Keratinocyte (primary cell): ENCODE measurements at regions not wholly inside any gene's neighbourhood (a gene's known extent, or its start where the extent isn't known, plus 50 kb on each side); places are given as distances from the start of the nearest gene placed in this dataset.
A peak's percentile ranks its signal among the peaks of the same experiment; 100 is the strongest.

Experiments
- CTCF ChIP-seq, 3 experiments: IDR thresholded peaks in 1 of 3; conservative IDR thresholded peaks in 1 of 3; optimal IDR thresholded peaks in 1 of 3; 2 replicates in 2 of 3; 3 replicates in 1 of 3; pipeline versions ENCODE3 to v1.5.1; 2011; ENCODE audit warnings: low read length in 3 of 3, mild to moderate bottlenecking in 3 of 3, moderate library complexity in 2 of 3, control low read depth in 1 of 3, inconsistent platforms in 1 of 3; ENCODE audit not compliant: insufficient read depth in 2 of 3; ENCODE audit errors: extremely low read depth in 1 of 3
- EZH2 ChIP-seq: IDR thresholded peaks from one replicate; pipeline ENCODE4 v1.6.1; 2012; ENCODE audit warnings: inconsistent platforms, mild to moderate bottlenecking, low read length, moderate library complexity

- TF ChIP-seq EZH2, result no peak
- TF ChIP-seq CTCF (optimal IDR thresholded peaks at IDR 0.05 in 1 of 3, IDR thresholded peaks at IDR 0.05 in 1 of 3, conservative IDR thresholded peaks at IDR 0.05 in 1 of 3; ENCODE audit: extremely low read depth in 1 of 3, insufficient read depth in 2 of 3, low read length in 3 of 3), result peak in 2 of 3 experiments; percentile 53 to 61
Measured at GRCh38 chr11:11010624-11011127, 152.8 kb upstream of the ZBED5 start.
